ENCODE measurements at regions not wholly inside any gene's neighbourhood (a gene's known extent, or its start where the extent isn't known, plus 50 kb on each side); places are given as distances from the start of the nearest gene placed in this dataset.

DNA sequence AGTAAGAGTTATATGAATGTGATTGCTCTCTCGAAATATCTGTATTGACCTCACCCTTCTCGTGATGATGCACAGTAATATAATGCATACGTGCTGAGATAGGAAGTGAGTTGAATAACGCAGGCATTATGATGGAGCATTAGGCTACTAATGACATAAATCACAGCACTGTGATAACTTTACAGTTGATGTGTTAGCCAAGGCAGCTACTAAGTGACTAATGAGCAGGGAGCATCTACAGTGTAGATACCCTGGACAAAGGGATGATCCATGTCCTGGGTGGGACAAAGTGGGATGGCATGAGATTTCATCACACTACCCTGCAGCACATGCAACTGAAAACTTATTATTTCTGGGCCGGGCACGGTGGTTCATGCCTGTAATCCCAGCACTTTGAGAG, 68.4 kb downstream of the HDGFL1 start:
- TF ChIP-seq, protein P1, sequence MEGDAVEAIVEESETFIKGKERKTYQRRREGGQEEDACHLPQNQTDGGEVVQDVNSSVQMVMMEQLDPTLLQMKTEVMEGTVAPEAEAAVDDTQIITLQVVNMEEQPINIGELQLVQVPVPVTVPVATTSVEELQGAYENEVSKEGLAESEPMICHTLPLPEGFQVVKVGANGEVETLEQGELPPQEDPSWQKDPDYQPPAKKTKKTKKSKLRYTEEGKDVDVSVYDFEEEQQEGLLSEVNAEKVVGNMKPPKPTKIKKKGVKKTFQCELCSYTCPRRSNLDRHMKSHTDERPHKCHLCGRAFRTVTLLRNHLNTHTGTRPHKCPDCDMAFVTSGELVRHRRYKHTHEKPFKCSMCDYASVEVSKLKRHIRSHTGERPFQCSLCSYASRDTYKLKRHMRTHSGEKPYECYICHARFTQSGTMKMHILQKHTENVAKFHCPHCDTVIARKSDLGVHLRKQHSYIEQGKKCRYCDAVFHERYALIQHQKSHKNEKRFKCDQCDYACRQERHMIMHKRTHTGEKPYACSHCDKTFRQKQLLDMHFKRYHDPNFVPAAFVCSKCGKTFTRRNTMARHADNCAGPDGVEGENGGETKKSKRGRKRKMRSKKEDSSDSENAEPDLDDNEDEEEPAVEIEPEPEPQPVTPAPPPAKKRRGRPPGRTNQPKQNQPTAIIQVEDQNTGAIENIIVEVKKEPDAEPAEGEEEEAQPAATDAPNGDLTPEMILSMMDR (IDR thresholded peaks at IDR 0.05), result no peak
- TF ChIP-seq POLR2AphosphoS5 (IDR thresholded peaks at IDR 0.05), result no peak

All from stomach (tissue), 4 donors.